Fibroblast of skin of scalp (primary cell): ENCODE measurements at regions not wholly inside any gene's neighbourhood (a gene's known extent, or its start where the extent isn't known, plus 50 kb on each side); places are given as distances from the start of the nearest gene placed in this dataset.

Experiments used
- DNase-seq: peaks from one replicate; pipeline ENCODE4 v3.0.0-alpha.2; 2013

DNA sequence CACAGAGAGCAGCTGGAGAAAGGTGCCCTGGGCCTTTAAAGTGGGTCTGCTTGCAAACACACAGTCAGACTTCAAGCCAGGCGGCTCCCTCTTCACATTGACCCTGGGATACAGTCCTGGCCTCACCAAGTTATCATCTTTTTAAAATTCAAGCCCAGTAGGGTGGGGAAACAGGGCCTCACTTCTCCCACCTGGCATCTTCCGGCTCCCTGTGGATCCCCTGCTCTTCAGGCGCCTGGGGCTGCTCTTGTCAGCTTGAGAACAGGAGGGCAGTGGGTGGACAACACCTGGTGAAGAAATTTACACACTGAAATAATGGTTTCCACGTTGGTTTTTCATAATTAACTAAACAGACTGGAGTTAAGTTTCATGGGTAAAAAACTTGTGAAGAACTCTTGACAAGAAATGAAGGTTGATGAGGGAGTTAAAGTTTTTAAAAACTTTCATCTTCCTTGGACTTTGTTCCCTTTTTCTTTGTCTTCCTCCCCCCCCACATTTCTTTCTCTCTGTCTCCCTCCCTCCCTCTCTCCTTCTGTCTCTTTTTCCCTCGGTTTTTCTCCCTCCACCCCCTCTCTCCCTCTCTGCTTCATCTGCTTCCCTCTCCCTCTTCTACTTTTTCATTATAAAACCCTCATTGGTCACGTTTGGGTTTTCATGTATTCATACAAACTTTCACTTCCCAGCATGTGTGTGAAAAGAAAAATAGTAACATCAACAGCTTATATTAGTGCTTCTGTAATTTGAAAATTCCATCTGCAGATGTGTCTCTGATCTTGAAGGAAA lies 219.6 kb downstream of the DMRT2 start:
- no peak for DNase-seq

DNA sequence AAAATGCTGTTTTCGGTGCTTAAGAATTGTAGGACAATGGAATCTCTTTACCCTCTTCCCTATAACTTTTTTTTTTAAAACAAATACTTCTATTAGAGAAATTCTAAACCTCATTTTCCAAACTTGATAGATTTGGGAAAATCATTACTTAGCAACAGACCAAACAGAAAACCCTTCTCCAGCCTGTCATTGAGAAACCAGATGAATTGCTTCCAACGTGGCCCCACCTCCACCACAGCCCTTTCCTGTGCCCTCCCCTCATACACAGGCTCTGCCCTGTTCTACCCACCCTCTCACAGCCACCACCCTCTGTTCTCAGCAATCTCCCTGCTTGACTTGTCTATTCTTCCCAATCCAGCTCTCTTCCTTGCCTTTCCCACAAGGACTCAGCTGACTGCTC lies 221.2 kb downstream of the DMRT2 start:
- DNase-seq = no peak

DNA sequence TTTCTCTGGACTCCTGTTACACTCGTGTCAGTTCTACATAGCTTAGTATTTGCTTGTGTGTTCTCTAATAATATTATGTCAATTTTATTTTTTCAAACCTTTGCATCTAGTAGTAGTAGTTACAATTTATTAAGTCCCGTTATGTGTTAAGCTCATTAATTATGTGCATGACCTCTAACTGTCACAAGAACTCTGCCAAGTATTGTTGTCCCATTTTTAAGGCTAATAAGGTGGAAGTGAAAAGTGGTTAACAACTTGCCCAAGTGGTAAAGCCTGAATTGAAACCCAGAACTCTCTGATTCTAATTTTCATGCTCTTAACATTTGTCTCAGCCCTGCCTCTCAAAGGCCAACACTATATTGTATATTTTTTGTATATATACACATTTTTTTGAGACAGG lies 221.6 kb downstream of the DMRT2 start:
- DNase-seq = no peak

DNA sequence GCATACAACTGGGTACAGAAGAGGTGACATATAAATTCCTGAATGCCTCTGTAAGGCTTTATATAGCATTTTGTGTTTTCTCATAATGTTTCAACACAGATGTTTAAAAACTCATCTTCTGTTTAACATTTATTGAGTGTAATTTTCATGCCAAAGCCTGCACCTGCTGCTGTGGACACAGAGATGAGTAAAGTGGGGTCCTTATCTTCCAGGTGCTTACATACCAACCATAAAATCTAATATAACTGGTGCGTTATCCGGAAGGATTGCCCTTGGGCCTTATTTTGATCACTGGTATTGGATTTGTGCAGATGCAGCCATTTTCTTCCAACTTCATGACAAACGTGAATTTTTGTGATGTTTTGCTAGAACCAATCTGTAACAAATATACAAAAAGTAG lies 222.3 kb downstream of the DMRT2 start:
- no peak for DNase-seq

DNA sequence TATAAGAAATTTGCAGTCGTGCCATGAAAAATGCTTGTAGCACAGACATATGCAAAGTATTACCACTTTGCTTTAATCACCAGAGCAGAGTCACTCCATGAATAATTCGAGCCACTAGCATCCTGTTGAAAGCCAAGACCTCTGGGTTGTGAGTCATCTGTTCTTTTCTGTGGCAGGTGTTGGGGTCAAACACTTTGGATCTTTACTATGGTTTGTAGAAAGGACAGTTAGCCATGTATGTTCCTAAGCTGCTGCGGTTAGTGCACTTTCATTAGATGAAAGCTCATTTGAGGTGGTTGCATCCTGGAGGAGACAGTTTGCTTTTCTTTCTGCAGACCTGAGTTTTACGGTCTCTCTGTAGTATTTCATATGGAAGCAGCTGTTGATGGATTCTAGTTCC lies 223.7 kb downstream of the DMRT2 start:
- DNase-seq = no peak

DNA sequence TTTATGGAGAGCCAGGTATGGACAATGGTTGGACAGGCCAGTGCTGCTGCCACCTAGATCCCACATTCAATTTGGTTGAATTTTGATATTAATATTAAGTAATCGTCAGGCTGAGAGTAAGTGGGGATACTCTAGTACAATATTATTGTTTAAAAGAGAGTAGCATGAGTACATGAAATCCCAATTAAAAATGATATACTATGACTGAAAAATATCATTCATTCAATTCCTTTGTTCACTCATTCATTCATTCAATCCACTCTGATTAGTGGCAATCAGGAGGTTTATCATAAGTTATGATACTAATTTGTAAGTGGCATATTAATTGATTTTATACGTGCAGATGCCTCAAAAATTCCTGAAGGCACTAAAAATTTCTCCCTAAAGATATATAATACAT lies 224.2 kb downstream of the DMRT2 start:
- DNase-seq = no peak

DNA sequence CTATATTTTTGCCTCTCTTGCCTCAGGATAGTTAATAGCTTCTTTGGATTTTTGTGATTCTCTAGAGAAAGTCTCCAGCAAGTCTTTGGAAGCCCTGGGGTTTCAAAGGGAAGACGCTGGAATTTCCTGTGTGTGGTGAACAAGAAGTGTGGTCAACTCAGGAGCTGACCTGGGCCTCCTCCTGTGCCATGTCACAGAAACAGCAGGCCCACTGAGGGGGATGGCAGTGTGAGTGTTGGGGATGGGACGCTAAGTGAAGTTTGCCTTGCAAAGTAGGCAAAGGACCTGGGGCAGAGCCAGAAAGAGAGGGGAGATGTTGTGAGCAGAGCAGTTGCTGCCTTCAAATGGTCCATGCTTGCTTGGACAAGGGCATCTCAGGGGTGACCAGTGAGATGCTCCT lies 226.3 kb downstream of the DMRT2 start:
- DNase-seq = peak; percentile 2

DNA sequence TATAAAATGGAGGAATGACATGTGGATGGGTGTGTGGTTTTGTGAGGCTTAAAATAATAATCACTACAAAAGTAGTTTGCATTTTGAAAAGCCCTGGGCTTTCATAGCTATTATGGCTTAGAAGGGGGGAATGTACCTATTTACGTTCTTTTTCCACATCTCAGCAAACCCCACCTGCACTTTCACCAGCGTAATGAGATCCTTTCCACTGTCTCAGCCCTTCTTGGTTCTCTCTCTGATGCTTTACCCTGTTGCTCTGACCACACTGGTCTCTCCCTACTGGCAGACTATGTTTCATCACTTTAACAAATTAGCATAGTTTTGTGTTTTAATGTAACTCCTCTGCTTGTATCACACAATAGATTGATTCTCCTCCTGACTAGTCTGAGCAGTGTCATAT lies 234.6 kb downstream of the DMRT2 start:
- DNase-seq = no peak

DNA sequence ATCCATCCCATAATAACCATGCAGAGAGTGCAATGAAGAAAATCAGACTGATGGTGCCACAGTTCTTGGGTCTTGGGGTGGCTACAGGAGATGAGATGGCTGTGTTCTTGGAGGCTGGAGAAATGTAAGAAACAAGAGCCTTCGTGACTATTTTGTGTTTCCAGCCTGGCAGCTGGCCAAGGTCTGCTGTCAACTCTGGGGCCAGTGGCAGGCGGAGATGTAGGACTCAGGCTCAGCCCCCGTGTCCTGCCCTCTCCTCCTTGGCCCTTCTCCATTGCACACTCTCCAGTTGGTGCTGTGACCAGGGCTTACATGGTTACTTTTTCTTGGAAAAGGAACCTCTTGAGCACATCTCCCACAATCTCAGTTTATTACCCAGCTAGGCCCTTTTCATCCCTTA lies 235.4 kb downstream of the DMRT2 start:
- DNase-seq = no peak

DNA sequence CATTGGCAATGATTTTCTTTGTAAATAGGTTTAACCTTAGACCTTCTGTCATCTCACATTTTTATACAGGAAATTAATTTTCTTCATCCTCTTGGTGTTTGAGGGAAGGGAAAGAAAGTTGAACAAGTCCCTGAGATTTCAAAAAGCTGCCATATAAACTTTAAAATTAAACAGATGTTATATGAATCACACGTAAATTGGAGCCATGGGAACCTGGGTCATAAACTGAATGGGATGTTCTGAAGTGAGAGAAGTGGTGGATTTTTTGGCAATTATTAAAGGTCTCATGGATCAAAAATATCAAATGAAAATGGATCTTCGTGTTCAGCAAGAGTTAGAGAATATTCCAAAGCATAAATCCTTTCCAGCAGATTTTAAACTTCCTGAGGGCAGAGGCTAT lies 242.2 kb downstream of the DMRT2 start:
- no peak for DNase-seq

DNA sequence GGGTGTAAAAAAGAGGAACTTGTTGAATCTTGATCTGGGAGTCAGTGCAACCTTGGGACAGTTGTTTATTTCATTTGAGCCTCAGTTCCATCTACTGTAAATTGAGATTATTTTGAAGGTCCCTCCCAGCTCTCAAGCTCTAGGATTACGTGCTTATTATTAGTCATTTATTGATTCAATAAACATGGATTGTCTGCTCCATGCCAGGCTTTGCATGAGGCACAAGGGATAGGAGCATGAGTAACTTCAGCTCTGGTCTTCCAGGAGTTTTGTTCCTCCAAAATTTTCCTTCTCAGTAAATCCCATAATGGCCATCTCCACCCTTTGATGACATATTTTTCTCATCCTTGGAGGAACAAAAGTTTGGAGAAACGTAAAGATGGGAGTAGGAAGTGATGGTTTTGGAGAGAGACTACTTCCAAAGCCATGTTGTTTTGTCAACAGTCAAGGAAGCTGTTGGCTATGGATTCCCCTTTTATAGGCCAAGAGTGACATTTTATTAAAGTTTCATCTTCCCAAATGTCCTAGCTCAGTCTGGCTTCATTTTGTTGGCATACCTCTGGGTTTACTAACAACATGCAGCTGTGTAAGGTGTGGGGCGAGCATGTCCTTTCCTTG lies 244.6 kb downstream of the DMRT2 start:
- DNase-seq = no peak

DNA sequence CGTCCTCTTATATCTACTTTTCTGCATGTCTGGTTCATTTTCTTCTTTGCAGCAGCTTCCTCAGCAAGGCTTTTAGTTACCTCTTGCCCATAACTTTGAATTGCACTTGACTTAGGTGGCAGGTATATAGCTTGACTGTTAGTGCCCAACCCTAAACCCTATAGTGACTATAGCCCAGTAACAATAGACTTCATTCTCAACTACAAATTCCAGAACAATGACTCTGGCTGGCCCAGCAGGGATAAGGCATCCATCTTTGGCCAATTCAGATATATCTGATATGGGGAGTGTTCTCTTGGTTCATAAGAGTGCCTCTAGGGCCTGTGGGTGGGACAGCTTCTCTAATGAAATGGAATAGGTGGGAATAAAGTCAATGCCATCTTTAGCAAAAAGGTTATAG lies 246.2 kb downstream of the DMRT2 start:
- DNase-seq = no peak

DNA sequence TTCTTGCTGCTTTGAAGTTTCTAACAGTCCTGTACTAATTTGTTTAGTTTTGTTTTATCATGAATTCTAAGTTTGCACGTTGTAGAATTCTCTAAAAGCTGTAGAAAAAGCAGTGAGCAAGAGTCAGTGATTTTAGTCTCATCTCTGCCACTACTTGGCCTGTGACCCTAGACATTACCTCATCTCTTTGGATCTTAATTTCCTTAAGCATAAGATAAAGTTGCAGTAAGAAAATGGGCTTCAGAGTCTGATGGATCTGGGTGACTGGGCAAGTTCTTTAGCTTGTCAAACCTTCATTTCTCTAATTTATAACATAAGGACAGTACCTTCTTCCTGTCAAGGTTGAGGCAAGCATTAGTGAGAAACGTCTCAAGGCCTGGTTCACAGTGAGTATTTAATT lies 247.9 kb downstream of the DMRT2 start:
- DNase-seq = no peak

DNA sequence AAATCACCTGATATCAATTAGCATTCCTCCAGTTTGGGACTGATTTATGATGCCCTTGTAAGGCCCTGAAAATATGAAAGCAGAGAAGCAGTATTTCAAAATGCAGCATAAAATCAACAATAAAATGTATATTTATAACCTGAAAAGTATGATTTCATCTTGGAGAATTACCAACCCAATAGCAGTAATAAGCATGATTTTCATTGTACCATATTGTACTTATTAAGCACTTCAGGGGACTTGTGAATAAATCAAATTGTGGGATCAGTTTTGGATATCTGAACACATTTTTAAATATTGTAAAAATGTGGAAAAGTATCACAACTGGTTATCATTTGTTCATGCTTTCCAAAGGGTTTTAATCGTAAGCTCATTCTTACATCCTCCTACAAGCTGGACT lies 250.8 kb downstream of the DMRT2 start:
- no peak for DNase-seq

DNA sequence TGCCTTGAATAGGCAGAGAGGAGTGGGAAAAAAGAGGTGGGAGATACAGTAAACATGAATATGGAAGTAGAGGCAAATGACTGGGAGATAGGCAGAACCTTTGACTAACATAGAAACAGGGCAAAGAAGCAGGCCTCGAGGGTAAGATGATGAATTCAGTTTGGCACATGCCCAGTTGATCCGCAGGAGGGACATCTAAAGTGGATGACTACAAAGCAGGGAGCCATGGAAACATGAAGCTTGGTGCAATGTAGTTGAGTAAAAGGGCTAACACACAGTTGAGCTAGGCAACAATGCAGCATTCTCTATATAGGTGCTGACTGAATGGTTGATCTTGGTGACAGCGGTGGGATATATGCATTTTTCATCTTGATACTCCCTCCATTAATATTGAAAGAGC lies 253.8 kb downstream of the DMRT2 start:
- DNase-seq = peak; percentile 2

DNA sequence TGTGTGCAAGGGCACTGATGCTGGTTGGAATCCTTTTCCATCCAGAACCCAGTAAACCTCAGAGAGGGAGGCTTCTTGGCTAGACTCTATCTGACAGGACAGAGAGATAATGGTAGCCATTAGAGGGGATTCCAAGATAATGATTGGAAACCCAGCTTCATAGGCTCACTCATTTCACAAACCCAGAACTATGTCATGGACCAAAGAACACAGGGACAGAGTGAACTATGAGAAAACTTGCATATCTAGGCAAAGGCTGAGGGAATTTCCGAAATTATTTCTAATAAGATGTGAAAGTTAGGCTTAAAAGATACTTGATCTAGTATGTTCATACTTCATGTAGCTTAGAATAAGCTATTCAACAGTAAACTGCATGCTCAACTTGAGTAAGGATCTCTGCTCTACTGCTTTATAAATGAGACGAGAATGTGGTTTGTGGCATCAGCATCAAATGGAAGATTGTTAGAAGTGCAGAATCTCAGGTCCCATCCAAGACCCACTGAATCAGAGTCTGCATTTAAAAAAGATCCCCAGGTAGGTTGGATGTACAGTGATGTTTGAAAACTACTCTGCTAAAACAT lies 261.4 kb downstream of the DMRT2 start:
- no peak for DNase-seq

DNA sequence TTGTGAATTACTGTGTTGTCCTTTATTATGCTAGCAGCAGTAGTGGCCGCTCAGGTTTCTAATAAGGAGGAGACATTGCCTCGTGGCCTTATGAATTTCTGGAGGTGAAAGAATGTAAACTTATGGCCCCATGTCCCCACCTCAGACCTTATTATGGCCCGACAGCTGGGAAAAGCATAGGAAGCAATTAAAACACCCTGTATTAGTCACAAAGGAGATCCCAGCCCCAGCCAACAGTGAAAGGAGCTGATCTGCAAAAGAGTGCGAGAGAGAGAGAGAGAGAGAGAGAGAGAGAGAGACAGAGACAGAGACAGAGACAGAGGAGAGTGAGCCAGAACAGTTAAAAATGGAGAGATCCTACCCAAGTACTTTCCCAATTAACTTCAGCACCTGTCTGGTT lies 269.3 kb downstream of the DMRT2 start:
- DNase-seq = no peak

DNA sequence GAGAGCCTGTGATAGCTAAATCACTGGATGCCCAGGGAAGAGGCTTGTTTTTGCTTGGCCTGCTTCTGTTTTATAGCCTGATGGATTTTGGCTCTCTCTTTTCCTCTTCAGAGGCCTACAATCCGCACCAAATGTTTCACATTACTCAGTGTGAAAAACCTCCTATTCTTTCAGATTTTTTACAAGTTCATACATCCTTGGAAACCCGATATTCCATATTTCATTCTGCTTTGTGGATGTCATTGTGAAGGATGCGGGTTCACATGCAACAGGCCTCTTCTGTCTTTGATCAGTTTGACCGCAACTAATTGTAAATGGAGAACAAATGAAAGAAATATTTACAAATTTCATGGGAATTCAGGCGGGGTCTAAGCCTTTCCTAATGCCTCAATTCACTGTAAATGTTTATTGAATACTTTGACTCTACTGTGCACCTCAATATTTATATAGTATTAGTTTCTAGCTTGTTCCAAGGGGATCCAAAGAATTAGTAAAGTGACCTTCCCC lies 269.9 kb downstream of the DMRT2 start:
- no peak for DNase-seq

DNA sequence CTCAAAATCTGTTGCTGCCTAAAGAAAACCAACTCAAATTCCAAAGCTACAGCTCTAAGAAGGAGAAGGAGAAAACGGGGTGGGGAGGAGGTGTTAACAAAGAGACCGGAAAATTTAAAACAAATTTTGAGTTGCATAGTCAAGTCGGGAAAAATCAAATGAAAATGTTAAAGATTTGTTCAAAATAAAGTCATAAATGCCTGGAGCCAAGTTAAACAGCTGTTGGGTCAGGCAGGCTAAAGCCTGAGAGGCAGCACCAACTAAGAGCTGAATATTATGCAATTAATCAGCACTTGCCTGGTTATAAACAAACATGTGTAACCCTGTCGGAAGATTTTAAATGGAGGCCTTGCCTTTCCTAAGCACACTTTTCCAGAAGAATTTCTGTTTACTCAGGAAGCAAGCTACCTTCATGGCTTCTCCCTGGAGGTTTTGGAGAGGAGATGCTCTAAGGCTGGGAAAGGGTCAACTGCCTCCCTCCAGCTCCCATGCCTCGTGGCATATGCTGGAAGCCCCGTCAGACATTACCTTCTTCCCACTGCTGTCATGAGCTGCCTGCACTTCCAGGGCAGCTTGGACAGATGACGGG lies 270.5 kb downstream of the DMRT2 start:
- DNase-seq = no peak

DNA sequence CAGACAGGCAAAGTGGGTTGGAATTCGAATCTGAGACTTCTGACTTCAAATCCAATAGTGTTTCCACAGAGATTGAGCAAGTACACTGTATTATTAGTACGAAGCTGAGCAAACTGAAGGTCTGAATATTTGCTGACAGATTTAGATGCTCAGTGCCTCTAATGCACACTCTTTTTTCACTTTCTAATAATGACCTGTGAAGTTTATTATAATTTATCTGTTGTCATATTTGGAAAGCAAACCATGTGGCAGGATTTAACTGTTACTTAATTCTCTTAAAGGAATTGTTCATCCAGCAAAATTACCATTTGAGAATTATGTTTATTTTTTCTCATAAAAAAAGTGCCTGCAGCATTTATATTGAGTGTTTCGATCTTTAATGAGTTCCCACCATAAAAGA lies 277.3 kb downstream of the DMRT2 start:
- no peak for DNase-seq

DNA sequence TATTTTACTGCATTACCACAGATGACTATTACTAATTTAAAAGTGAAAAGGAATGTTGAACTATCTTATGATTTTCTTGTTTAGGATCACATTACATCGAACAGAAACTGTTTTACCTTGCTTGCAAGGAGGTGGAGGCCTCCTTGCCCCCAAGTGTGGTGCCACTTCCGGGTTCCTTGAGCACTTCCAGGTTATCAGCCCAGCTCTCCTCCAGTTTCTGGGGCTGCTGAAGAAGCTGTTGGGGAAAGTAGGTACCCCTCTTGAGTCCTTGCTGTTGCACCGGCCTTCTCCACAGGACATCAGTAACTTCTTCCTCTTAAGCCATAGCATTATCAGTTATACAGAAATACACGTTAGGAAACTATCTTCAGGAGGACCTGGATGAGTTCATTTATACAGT lies 278.2 kb downstream of the DMRT2 start:
- no peak for DNase-seq

DNA sequence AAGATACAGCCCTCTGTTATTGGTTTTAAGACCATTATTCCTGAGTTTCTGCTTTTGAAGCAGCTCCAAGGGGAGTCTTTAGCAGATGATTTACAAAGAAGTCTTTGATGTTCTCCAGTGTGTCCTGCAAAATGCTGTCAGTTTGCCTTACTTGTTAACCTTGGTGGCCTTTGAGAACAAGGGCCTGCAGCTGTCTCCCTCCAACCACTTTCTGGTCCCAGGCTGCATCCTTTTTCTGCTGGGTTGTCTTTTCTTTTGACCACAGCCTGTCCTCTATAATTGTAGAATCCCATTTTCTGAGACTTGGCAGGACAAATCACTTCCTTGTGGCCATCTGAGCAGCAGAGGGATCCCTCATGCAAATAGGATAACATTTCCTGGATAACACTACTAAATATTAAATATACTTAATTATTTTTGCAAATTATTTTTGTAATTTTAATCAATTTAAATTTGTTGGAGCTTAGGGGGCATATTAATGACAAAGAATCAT lies 281.4 kb downstream of the DMRT2 start:
- no peak for DNase-seq

DNA sequence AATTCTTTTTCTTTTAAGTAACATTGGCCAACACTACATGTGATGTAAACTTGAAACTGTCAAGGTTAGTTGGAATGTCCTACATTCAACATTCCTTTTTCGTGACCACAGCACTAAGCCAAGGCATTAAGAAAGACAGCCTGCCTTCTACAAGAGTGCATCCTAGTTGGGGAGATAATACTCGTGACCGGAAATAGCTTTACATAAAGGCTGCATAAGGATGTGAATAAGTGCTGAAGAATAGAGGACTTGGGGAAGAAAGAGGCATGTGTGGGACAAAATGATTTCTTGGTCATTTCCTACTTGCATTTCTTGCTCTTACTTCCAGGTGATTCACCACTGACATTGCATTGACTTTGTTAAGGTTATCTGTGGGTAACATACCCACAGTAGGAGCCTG lies 282.0 kb downstream of the DMRT2 start:
- DNase-seq = peak; percentile 8

DNA sequence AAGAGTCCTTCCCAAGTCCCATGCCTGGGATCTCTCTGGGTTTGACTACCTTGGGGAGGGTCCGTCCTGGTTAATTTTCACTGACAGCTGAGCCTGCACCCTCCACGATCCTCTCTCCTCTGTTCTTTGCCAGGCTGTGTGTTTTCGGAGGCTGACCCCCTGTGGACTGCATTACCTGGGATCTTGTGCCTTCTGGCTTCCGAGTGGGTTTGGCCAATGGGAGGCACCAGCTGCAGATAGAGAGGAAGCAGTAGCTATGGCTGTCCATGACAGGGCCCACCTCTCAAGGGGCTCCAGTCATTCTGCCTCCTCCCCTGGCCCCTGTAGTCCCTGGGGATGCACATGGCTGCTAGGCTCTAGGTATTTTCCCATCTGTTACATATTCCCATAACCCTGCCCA lies 285.0 kb downstream of the DMRT2 start:
- DNase-seq = no peak
